ENCODE measurements at regions not wholly inside any gene's neighbourhood (a gene's known extent, or its start where the extent isn't known, plus 50 kb on each side); places are given as distances from the start of the nearest gene placed in this dataset.

GRCh38 chr9:90058182-90058763 lies 453.5 kb downstream of the GADD45G start:
- H3K4me1 ChIP-seq (ENCODE audit: insufficient read depth, low read length, poor library complexity, severe bottlenecking) = no peaks in the 10 kb centered on the region
- TF ChIP-seq EZH2 (IDR thresholded peaks at IDR 0.05; ENCODE audit: borderline replicate concordance, low read depth, low read length, poor library complexity, severe bottlenecking) = no peak
- TF ChIP-seq CTCF (conservative IDR thresholded peaks at IDR 0.05; ENCODE audit: low read depth, low read length) = no peak
- intact Hi-C loops (cut with micrococcal nuclease; ENCODE audit: unreplicated experiment) = no loop called here
- DNase-seq (ENCODE audit: low spot score) = no peak
- H3K27me3 ChIP-seq (replicated peaks; ENCODE audit: insufficient read depth, low read depth, low read length, poor library complexity) = no peaks in the 10 kb centered on the region
- H3K9me3 ChIP-seq (ENCODE audit: low read depth, low read length, poor library complexity, severe bottlenecking) = no peaks in the 10 kb centered on the region
- H3K4me3 ChIP-seq (ENCODE audit: low read depth, low read length, poor library complexity, severe bottlenecking) = no peak overlapping the region
- no peaks in the 10 kb centered on the region for H3K36me3 ChIP-seq (ENCODE audit: insufficient read depth, low read length, poor library complexity, severe bottlenecking)
- CTCF ChIA-PET = no interaction called here
- no TSS peak for BruUV-seq (replicated peaks)
- H3K27ac ChIP-seq (ENCODE audit: low read depth, low read length, poor library complexity, severe bottlenecking) = no peak overlapping the region
- POLR2A ChIA-PET (ENCODE audit: low non-redundant PET) = no interaction called here

GRCh38 chr9:90059436-90059835 lies 454.6 kb downstream of the GADD45G start:
- no TSS peak for BruUV-seq (replicated peaks)
- POLR2A ChIA-PET (ENCODE audit: low non-redundant PET) = no interaction called here
- intact Hi-C loops (cut with micrococcal nuclease; ENCODE audit: unreplicated experiment) = no loop called here

GRCh38 chr9:90060256-90060655 lies 455.4 kb downstream of the GADD45G start:
- Histone ChIP-seq H3K27ac (ENCODE audit: low read depth, low read length, poor library complexity, severe bottlenecking) (no peak overlapping the region), H3K9me3 (ENCODE audit: low read depth, low read length, poor library complexity, severe bottlenecking) (no peaks in the 10 kb centered on the region), H3K36me3 (ENCODE audit: insufficient read depth, low read length, poor library complexity, severe bottlenecking) (no peaks in the 10 kb centered on the region), H3K4me3 (ENCODE audit: low read depth, low read length, poor library complexity, severe bottlenecking) (no peak overlapping the region), H3K4me1 (ENCODE audit: insufficient read depth, low read length, poor library complexity, severe bottlenecking) (no peaks in the 10 kb centered on the region), H3K27me3 (replicated peaks; ENCODE audit: insufficient read depth, low read depth, low read length, poor library complexity) (no peaks in the 10 kb centered on the region)
- ChIA-PET POLR2A (ENCODE audit: low non-redundant PET) (no interaction called here), CTCF (no interaction called here)
- intact Hi-C loops (cut with micrococcal nuclease; ENCODE audit: unreplicated experiment) = no loop called here
- no peak for TF ChIP-seq CTCF (conservative IDR thresholded peaks at IDR 0.05; ENCODE audit: low read depth, low read length)
- TF ChIP-seq EZH2 (IDR thresholded peaks at IDR 0.05; ENCODE audit: borderline replicate concordance, low read depth, low read length, poor library complexity, severe bottlenecking) = no peak
- DNase-seq (ENCODE audit: low spot score) = no peak
- BruUV-seq (replicated peaks) = no TSS peak

More at GRCh38 chr9:90059436-90059835, 454.6 kb downstream of the GADD45G start:
- no peaks in the 10 kb centered on the region for H3K9me3 ChIP-seq (ENCODE audit: low read depth, low read length, poor library complexity, severe bottlenecking)
- H3K4me3 ChIP-seq (ENCODE audit: low read depth, low read length, poor library complexity, severe bottlenecking) = no peak overlapping the region
- no peak overlapping the region for H3K27ac ChIP-seq (ENCODE audit: low read depth, low read length, poor library complexity, severe bottlenecking)
- DNase-seq (ENCODE audit: low spot score) = no peak
- CTCF ChIA-PET = no interaction called here
- H3K36me3 ChIP-seq (ENCODE audit: insufficient read depth, low read length, poor library complexity, severe bottlenecking) = no peaks in the 10 kb centered on the region
- TF ChIP-seq EZH2 (IDR thresholded peaks at IDR 0.05; ENCODE audit: borderline replicate concordance, low read depth, low read length, poor library complexity, severe bottlenecking) (no peak), CTCF (conservative IDR thresholded peaks at IDR 0.05; ENCODE audit: low read depth, low read length) (no peak)
- no peaks in the 10 kb centered on the region for H3K27me3 ChIP-seq (replicated peaks; ENCODE audit: insufficient read depth, low read depth, low read length, poor library complexity)
- no peaks in the 10 kb centered on the region for H3K4me1 ChIP-seq (ENCODE audit: insufficient read depth, low read length, poor library complexity, severe bottlenecking)
